ENCODE measurements at regions not wholly inside any gene's neighbourhood (a gene's known extent, or its start where the extent isn't known, plus 50 kb on each side); places are given as distances from the start of the nearest gene placed in this dataset.

GRCh38 chr7:118609207-118609606 is 384.7 kb downstream of the ANKRD7 start:
- Mint-ChIP-seq H3K27ac (no peak overlapping the region), H3K27me3 (ENCODE audit: low read depth) (no peaks in the 10 kb centered on the region), H3K4me3 (no peak overlapping the region), H3K4me1 (ENCODE audit: low read depth) (no peaks in the 10 kb centered on the region), H3K9me3 (peaks cover 1 to 2% of the 10 kb centered on the region in 2 donors), H3K36me3 (ENCODE audit: insufficient read depth in 2 of 2) (no peaks in the 10 kb centered on the region)
- ATAC-seq (replicated peaks in 1 of 2) (no peak), DNase-seq (no peak)

- Mint-ChIP-seq H3K9me3 (peaks cover 2 to 4% of the 10 kb centered on the region in 2 donors), H3K4me1 (ENCODE audit: low read depth) (no peaks in the 10 kb centered on the region), H3K36me3 (ENCODE audit: insufficient read depth in 2 of 2) (no peaks in the 10 kb centered on the region), H3K27me3 (ENCODE audit: low read depth) (no peaks in the 10 kb centered on the region), H3K27ac (no peak overlapping the region), H3K4me3 (no peak overlapping the region)
- no peak for DNase-seq
- no peak for ATAC-seq (replicated peaks in 1 of 2)
Measured at GRCh38 chr7:118615681-118616080, 391.2 kb downstream of the ANKRD7 start.

- DNase-seq (no peak), ATAC-seq (replicated peaks in 1 of 2) (no peak)
- no peaks in the 10 kb centered on the region for H3K36me3 Mint-ChIP-seq (ENCODE audit: insufficient read depth in 2 of 2)
- no peak overlapping the region for H3K4me3 Mint-ChIP-seq
- H3K4me1 Mint-ChIP-seq (ENCODE audit: low read depth): no peaks in the 10 kb centered on the region
- no peaks in the 10 kb centered on the region for H3K27me3 Mint-ChIP-seq (ENCODE audit: low read depth)
- no peak overlapping the region for H3K27ac Mint-ChIP-seq
- H3K9me3 Mint-ChIP-seq: peaks cover 0 to 1% of the 10 kb centered on the region in 2 donors
Measured at GRCh38 chr7:118621810-118622360, 397.4 kb downstream of the ANKRD7 start.

GRCh38 chr7:118626739-118627138 is 402.2 kb downstream of the ANKRD7 start:
- DNase-seq: no peak
- no peaks in the 10 kb centered on the region for H3K4me1 Mint-ChIP-seq (ENCODE audit: low read depth)
- ATAC-seq (replicated peaks in 1 of 2): no peak
- H3K4me3 Mint-ChIP-seq: no peak overlapping the region
- no peaks in the 10 kb centered on the region for H3K27me3 Mint-ChIP-seq (ENCODE audit: low read depth)
- no peak overlapping the region for H3K27ac Mint-ChIP-seq
- H3K36me3 Mint-ChIP-seq (ENCODE audit: insufficient read depth in 2 of 2): no peaks in the 10 kb centered on the region
- H3K9me3 Mint-ChIP-seq: peaks cover 2% of the 10 kb centered on the region in 2 donors

GRCh38 chr7:118627467-118627866 is 403.0 kb downstream of the ANKRD7 start:
- Mint-ChIP-seq H3K27ac (no peak overlapping the region), H3K36me3 (ENCODE audit: insufficient read depth in 2 of 2) (no peaks in the 10 kb centered on the region), H3K9me3 (peaks cover 2% of the 10 kb centered on the region in 2 donors), H3K4me1 (ENCODE audit: low read depth) (no peaks in the 10 kb centered on the region), H3K27me3 (ENCODE audit: low read depth) (no peaks in the 10 kb centered on the region), H3K4me3 (no peak overlapping the region)
- DNase-seq: no peak
- ATAC-seq (replicated peaks in 1 of 2): no peak

GRCh38 chr7:118629898-118630438 is 405.5 kb downstream of the ANKRD7 start:
- H3K9me3 Mint-ChIP-seq: peaks cover 2% of the 10 kb centered on the region in 2 donors

GRCh38 chr7:118642396-118642795 is 417.9 kb downstream of the ANKRD7 start:
- DNase-seq: no peak

More at GRCh38 chr7:118629898-118630438, 405.5 kb downstream of the ANKRD7 start:
- ATAC-seq (replicated peaks in 1 of 2): no peak
- DNase-seq: no peak
- H3K27ac Mint-ChIP-seq: no peak overlapping the region
- no peaks in the 10 kb centered on the region for H3K4me1 Mint-ChIP-seq (ENCODE audit: low read depth)
- no peaks in the 10 kb centered on the region for H3K36me3 Mint-ChIP-seq (ENCODE audit: insufficient read depth in 2 of 2)
- H3K27me3 Mint-ChIP-seq (ENCODE audit: low read depth): no peaks in the 10 kb centered on the region
- no peak overlapping the region for H3K4me3 Mint-ChIP-seq

GRCh38 chr7:118644346-118644745 is 419.8 kb downstream of the ANKRD7 start:
- no peaks in the 10 kb centered on the region for H3K36me3 Mint-ChIP-seq (ENCODE audit: insufficient read depth in 2 of 2)
- H3K27me3 Mint-ChIP-seq (ENCODE audit: low read depth): no peaks in the 10 kb centered on the region
- no peaks in the 10 kb centered on the region for H3K4me1 Mint-ChIP-seq (ENCODE audit: low read depth)
- H3K4me3 Mint-ChIP-seq: no peak overlapping the region
- ATAC-seq (replicated peaks in 1 of 2) (no peak), DNase-seq (no peak)
- no peaks in the 10 kb centered on the region for H3K9me3 Mint-ChIP-seq
- no peak overlapping the region for H3K27ac Mint-ChIP-seq

More at GRCh38 chr7:118642396-118642795, 417.9 kb downstream of the ANKRD7 start:
- no peak for ATAC-seq (replicated peaks in 1 of 2)
- H3K27ac Mint-ChIP-seq: no peak overlapping the region
- no peaks in the 10 kb centered on the region for H3K9me3 Mint-ChIP-seq
- no peaks in the 10 kb centered on the region for H3K36me3 Mint-ChIP-seq (ENCODE audit: insufficient read depth in 2 of 2)
- H3K4me3 Mint-ChIP-seq: no peak overlapping the region
- no peaks in the 10 kb centered on the region for H3K4me1 Mint-ChIP-seq (ENCODE audit: low read depth)
- no peaks in the 10 kb centered on the region for H3K27me3 Mint-ChIP-seq (ENCODE audit: low read depth)

- DNase-seq (no peak), ATAC-seq (replicated peaks in 1 of 2) (no peak)
- H3K27ac Mint-ChIP-seq: no peak overlapping the region
- no peaks in the 10 kb centered on the region for H3K4me1 Mint-ChIP-seq (ENCODE audit: low read depth)
- H3K27me3 Mint-ChIP-seq (ENCODE audit: low read depth): no peaks in the 10 kb centered on the region
- H3K4me3 Mint-ChIP-seq: no peak overlapping the region
- no peaks in the 10 kb centered on the region for H3K36me3 Mint-ChIP-seq (ENCODE audit: insufficient read depth in 2 of 2)
- H3K9me3 Mint-ChIP-seq: no peaks in the 10 kb centered on the region
Measured at GRCh38 chr7:118648002-118648401, 423.5 kb downstream of the ANKRD7 start.

- no peaks in the 10 kb centered on the region for H3K27me3 Mint-ChIP-seq (ENCODE audit: low read depth)
- H3K27ac Mint-ChIP-seq: no peak overlapping the region
- H3K36me3 Mint-ChIP-seq (ENCODE audit: insufficient read depth in 2 of 2): no peaks in the 10 kb centered on the region
- H3K9me3 Mint-ChIP-seq: peaks cover 0 to 3% of the 10 kb centered on the region in 2 donors
- no peak overlapping the region for H3K4me3 Mint-ChIP-seq
- no peak for ATAC-seq (replicated peaks in 1 of 2)
- no peak for DNase-seq
- no peaks in the 10 kb centered on the region for H3K4me1 Mint-ChIP-seq (ENCODE audit: low read depth)
Measured at GRCh38 chr7:118657391-118658005, 433.0 kb downstream of the ANKRD7 start.

- Mint-ChIP-seq H3K4me1 (ENCODE audit: low read depth) (no peaks in the 10 kb centered on the region), H3K27me3 (ENCODE audit: low read depth) (no peaks in the 10 kb centered on the region), H3K4me3 (no peak overlapping the region), H3K27ac (no peak overlapping the region), H3K36me3 (ENCODE audit: insufficient read depth in 2 of 2) (no peaks in the 10 kb centered on the region), H3K9me3 (peaks cover 0 to 3% of the 10 kb centered on the region in 2 donors)
- ATAC-seq (replicated peaks in 1 of 2) (no peak), DNase-seq (no peak)
Measured at GRCh38 chr7:118662266-118662665, 437.8 kb downstream of the ANKRD7 start.

- H3K9me3 Mint-ChIP-seq: peaks cover 0 to 3% of the 10 kb centered on the region in 2 donors
- H3K36me3 Mint-ChIP-seq (ENCODE audit: insufficient read depth in 2 of 2): no peaks in the 10 kb centered on the region
- ATAC-seq (replicated peaks in 1 of 2) (no peak), DNase-seq (no peak)
- no peaks in the 10 kb centered on the region for H3K27me3 Mint-ChIP-seq (ENCODE audit: low read depth)
- H3K27ac Mint-ChIP-seq: no peak overlapping the region
- H3K4me1 Mint-ChIP-seq (ENCODE audit: low read depth): no peaks in the 10 kb centered on the region
- no peak overlapping the region for H3K4me3 Mint-ChIP-seq
Measured at GRCh38 chr7:118664498-118664897, 440.0 kb downstream of the ANKRD7 start.

- H3K36me3 Mint-ChIP-seq (ENCODE audit: insufficient read depth in 2 of 2): no peaks in the 10 kb centered on the region
- ATAC-seq (replicated peaks in 1 of 2) (no peak), DNase-seq (no peak)
- no peaks in the 10 kb centered on the region for H3K4me1 Mint-ChIP-seq (ENCODE audit: low read depth)
- no peak overlapping the region for H3K4me3 Mint-ChIP-seq
- H3K9me3 Mint-ChIP-seq: peaks cover 0 to 4% of the 10 kb centered on the region in 2 donors
- no peak overlapping the region for H3K27ac Mint-ChIP-seq
- H3K27me3 Mint-ChIP-seq (ENCODE audit: low read depth): no peaks in the 10 kb centered on the region
Measured at GRCh38 chr7:118671149-118671548, 446.6 kb downstream of the ANKRD7 start.

- Mint-ChIP-seq H3K27ac (no peak overlapping the region), H3K4me1 (ENCODE audit: low read depth) (no peaks in the 10 kb centered on the region), H3K9me3 (peaks cover 9 to 10% of the 10 kb centered on the region in 2 donors), H3K4me3 (no peak overlapping the region), H3K36me3 (ENCODE audit: insufficient read depth in 2 of 2) (no peaks in the 10 kb centered on the region), H3K27me3 (ENCODE audit: low read depth) (no peaks in the 10 kb centered on the region)
- DNase-seq: no peak
- no peak for ATAC-seq (replicated peaks in 1 of 2)
Measured at GRCh38 chr7:118684796-118685195, 460.3 kb downstream of the ANKRD7 start.

Measured in activated T-cell treated with anti-CD3 and anti-CD28 coated beads, Interleukin-2, amount 50 U/mL, for 72 hours (primary cell).